ENCODE measurements at regions not wholly inside any gene's neighbourhood (a gene's known extent, or its start where the extent isn't known, plus 50 kb on each side); places are given as distances from the start of the nearest gene placed in this dataset.

- TF ChIP-seq CTCF (IDR thresholded peaks at IDR 0.05; ENCODE audit: extremely low read depth, missing control alignments) = no peak
- DNase-seq (ENCODE audit: low spot score) = no peak
Measured at GRCh38 chr2:152971685-152972084, 253.3 kb downstream of the ARL6IP6 start.

GRCh38 chr2:152962446-152962845 is 244.0 kb downstream of the ARL6IP6 start:
- no peak for DNase-seq (ENCODE audit: low spot score)

GRCh38 chr2:152961351-152961750 is 242.9 kb downstream of the ARL6IP6 start:
- DNase-seq (ENCODE audit: low spot score) = no peak
- no peak for TF ChIP-seq CTCF (IDR thresholded peaks at IDR 0.05; ENCODE audit: extremely low read depth, missing control alignments)

More at GRCh38 chr2:152962446-152962845, 244.0 kb downstream of the ARL6IP6 start:
- TF ChIP-seq CTCF (IDR thresholded peaks at IDR 0.05; ENCODE audit: extremely low read depth, missing control alignments) = no peak

GRCh38 chr2:152950126-152950525 is 231.7 kb downstream of the ARL6IP6 start:
- no peak for TF ChIP-seq CTCF (IDR thresholded peaks at IDR 0.05; ENCODE audit: extremely low read depth, missing control alignments)
- no peak for DNase-seq (ENCODE audit: low spot score)

GRCh38 chr2:152944099-152944498 is 225.7 kb downstream of the ARL6IP6 start:
- no peak for DNase-seq (ENCODE audit: low spot score)
- TF ChIP-seq CTCF (IDR thresholded peaks at IDR 0.05; ENCODE audit: extremely low read depth, missing control alignments) = no peak

GRCh38 chr2:152942940-152943440 is 224.6 kb downstream of the ARL6IP6 start:
- TF ChIP-seq CTCF (IDR thresholded peaks at IDR 0.05; ENCODE audit: extremely low read depth, missing control alignments) = no peak

GRCh38 chr2:152930501-152930900 is 212.1 kb downstream of the ARL6IP6 start:
- no peak for DNase-seq (ENCODE audit: low spot score)
- TF ChIP-seq CTCF (IDR thresholded peaks at IDR 0.05; ENCODE audit: extremely low read depth, missing control alignments) = no peak

More at GRCh38 chr2:152942940-152943440, 224.6 kb downstream of the ARL6IP6 start:
- no peak for DNase-seq (ENCODE audit: low spot score)
